ENCODE measurements at regions not wholly inside any gene's neighbourhood (a gene's known extent, or its start where the extent isn't known, plus 50 kb on each side); places are given as distances from the start of the nearest gene placed in this dataset.
"Not testable (repeated sequence)": the region's sequence is repeated elsewhere in the genome, so short reads cannot be mapped to it uniquely, and the experiment has no call there.

DNA sequence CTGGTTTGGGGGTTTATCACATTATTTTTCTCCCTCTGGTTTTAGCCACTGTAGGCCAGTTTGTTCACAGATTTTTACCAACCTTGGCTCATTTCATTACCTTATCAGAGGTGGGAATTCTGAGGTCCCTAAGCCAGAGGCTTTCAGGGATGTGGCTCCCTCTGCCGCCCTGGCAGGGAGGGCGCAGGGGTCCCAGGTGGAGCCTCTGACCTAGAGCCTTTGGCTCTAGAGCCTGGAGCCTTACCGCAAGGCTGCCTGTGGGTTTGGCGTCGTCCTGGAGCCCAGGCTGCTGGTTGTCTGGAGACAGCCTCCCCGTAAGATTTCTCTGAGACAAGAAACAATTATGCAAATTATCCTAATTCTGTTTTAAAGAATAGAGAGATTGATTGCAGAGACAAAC lies 188.0 kb downstream of the LMLN start:
- DNase-seq (ENCODE audit: low read depth in 2 of 2), result not testable (repeated sequence)

- DNase-seq (ENCODE audit: low read depth in 2 of 2), result not testable (repeated sequence)
These were observed 189.9 kb downstream of the LMLN start for GRCh38 chr3:198149904-198150303.

GRCh38 chr3:198151867-198152266 lies 191.8 kb downstream of the LMLN start:
- DNase-seq (ENCODE audit: low read depth in 2 of 2), result not testable (repeated sequence)

DNA sequence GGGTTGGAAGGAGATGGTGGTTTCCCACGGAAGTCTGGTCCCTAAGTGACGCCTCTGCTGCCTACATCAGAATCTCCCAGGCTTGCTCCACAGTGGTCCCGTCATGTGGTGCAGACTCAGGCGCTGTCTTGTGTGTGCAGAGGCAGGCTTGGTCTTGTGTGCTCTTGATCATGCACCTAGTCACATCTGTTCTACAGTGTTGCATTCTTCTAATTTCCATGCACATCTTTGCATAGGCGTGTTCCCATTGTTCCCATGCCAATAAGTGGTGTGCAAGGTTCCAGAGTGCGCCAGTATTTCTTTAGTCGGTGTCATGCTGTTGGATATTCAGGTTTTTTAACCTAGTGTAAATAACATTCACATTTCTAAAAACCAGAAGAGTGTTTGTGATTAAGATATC lies 195.8 kb downstream of the LMLN start:
- not testable (repeated sequence) for DNase-seq (ENCODE audit: low read depth in 2 of 2)

DNA sequence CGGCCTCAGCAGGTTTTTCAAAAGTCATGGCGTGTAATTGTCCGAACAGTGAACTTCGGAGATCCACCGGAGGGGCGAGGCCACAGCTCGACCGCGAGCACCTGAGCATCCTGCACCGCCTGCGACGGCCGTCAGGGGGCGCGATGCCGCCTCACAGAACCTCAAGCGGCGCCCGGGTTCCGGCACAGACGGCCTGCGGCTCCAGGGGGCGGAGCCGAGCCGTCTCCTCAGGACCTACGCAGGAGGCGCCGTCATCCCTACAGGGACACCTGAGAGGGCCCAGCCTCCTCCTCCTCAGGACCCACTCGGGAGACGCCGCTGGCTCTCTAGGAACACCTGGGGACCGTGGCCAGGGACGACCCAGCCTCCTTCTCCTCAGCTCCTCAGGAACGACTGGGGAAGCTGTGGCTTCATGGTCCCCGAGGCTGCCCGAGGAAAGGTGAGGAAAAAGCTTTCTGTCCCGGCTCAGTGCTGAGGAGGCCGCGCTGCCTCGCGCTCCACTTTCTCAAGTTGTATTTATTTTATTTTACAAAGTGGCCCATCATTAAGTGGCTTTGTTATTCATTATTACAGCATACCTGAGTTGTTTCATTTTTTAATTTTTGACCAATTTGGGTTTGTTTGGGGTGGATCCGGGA lies 197.3 kb downstream of the LMLN start:
- DNase-seq (ENCODE audit: low read depth in 2 of 2), result not testable (repeated sequence)

DNA sequence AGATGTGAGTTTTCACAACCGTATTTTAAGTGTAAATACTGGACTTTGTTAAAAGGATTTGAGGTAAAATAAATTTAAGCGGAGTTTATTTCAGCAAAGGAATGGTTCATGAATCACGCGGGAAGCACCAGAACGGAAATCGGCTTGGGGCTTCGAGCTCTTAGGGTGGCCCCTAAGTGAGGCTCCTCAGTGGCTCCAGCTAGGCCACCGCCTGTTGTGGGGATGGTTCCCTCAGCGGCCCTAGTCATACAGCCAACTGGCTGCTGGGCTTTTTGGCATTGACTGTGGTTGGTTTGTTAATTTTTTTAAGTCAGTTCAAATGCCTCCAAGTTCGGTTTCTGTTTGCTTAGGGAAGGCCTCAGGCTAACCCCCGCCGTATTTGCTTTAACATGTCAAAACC lies 198.0 kb downstream of the LMLN start:
- not testable (repeated sequence) for DNase-seq (ENCODE audit: low read depth in 2 of 2)

GRCh38 chr3:198167339-198168039 lies 207.5 kb downstream of the LMLN start:
- DNase-seq (ENCODE audit: low read depth in 2 of 2), result peak; percentile 47 to 52

DNA sequence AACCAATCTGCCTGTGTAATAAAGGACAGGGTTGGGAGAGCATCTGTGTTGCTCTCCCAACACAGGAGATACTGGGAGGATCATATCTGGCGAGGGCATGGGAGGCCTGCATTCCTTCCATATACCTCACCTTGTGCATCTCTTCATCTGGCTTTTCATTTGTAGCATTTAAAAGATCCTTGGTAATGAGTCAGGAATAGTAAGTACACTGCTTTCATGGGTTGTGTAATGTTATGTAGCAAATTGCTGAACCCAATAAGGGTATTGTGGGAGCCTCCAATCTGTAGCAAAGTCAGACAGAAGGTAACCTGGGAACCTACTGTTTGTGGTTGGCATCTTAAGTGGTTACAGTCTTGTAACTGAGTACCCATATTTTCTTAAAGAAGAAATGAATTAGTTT lies 210.8 kb downstream of the LMLN start:
- not testable (repeated sequence) for DNase-seq (ENCODE audit: low read depth in 2 of 2)

DNA sequence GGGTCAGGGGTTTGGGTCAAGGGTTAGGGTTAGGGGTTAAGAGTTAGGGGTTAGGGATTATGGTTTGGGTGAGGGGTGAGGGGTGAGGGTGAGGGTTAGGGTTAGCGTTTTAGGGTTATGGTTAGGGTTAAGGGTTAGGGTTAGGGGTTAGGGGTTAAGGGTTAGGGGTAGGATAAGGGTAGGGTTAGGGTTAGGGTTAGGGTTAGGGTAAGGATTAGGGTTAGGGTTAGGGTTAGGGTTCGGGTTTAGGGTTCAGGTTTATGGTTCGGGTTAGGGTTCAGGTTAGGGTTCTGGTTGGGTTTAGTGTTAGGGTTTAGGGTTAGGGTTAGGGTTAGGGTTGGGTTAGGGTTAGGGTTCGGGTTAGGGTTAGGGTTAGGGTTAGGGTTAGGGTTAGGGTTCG lies 213.1 kb downstream of the LMLN start:
- not testable (repeated sequence) for DNase-seq (ENCODE audit: low read depth in 2 of 2)

DNA sequence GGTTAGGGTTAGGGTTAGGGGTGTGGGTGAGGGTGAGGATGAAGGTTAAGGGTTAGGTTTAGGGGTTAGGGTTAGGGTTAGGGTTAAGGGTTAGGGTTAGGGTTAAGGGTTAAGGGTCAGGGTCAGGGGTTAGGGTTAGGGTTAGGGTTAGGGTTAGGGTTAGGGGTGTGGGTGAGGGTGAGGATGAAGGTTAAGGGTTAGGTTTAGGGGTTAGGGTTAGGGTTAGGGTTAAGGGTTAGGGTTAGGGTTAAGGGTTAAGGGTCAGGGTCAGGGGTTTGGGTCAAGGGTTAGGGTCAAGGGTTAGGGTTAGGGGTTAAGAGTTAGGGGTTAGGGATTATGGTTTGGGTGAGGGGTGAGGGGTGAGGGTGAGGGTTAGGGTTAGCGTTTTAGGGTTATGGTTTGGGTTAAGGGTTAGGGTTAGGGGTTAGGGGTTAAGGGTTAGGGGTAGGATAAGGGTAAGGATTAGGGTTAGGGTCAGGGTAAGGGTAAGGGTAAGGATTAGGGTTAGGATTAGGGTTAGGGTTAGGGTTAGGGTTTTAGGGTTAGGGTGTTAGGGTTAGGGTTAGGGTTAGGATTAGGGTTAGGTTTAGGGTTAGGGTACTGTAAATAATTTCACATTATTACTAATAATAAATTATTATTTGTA lies 214.0 kb downstream of the LMLN start:
- DNase-seq (ENCODE audit: low read depth in 2 of 2), result not testable (repeated sequence)
